ENCODE measurements at regions not wholly inside any gene's neighbourhood (a gene's known extent, or its start where the extent isn't known, plus 50 kb on each side); places are given as distances from the start of the nearest gene placed in this dataset.

- TF ChIP-seq CTCF (IDR thresholded peaks at IDR 0.05) = no peak
- TF ChIP-seq EZH2 (IDR thresholded peaks at IDR 0.05; ENCODE audit: borderline replicate concordance, insufficient read depth, low read depth, low read length, poor library complexity, severe bottlenecking) = no peak
These were observed 161.4 kb upstream of the ACVR2A start for GRCh38 chr2:147683380-147683779.
